Gastroesophageal sphincter (tissue), 4 donors: ENCODE measurements at regions not wholly inside any gene's neighbourhood (a gene's known extent, or its start where the extent isn't known, plus 50 kb on each side); places are given as distances from the start of the nearest gene placed in this dataset.

Experiments used
- ATAC-seq: fragments of 150-250 bp; one replicate; pipeline ENCODE4 v1.9.1; 2016; ENCODE audit warnings: mild to moderate bottlenecking, moderate library complexity
- H3K27ac ChIP-seq, 4 donors: fragments of 200-600 bp; sonication (generic) in 3 of 4; 1 replicate in 3 of 4; 2 replicates in 1 of 4; pipeline ENCODE4 v1.5.1; 2016 to 2019
- H3K27me3 ChIP-seq: fragments of 200-600 bp; sonication (generic); one replicate; pipeline ENCODE4 v1.5.1; 2019
- H3K36me3 ChIP-seq, 2 donors: fragments of 200-600 bp; sonication (generic); one replicate each; pipeline ENCODE4 v1.5.1; 2019; ENCODE audit warnings: control low read depth in 1 of 2
- H3K4me1 ChIP-seq, 3 donors: fragments of 200-600 bp; sonication (generic); 1 replicate in 2 of 3; 2 replicates in 1 of 3; pipeline ENCODE4 v1.5.1; 2016 to 2019; ENCODE audit warnings: control low read depth in 2 of 3
- H3K4me3 ChIP-seq, 2 donors: fragments of 200-600 bp; sonication (generic); one replicate each; pipeline ENCODE4 v1.5.1; 2019; ENCODE audit warnings: mild to moderate bottlenecking in 1 of 2, moderate library complexity in 1 of 2
- H3K9me3 ChIP-seq, 3 donors: fragments of 200-600 bp; sonication (generic); one replicate each; pipeline ENCODE4 v1.5.1; 2017 to 2019; ENCODE audit warnings: control low read depth in 2 of 3
- EP300 ChIP-seq: sonication (generic); formaldehyde crosslinking; IDR thresholded peaks from one replicate; pipeline ENCODE4 v1.6.1; 2017; ENCODE audit warnings: antibody characterized with exemption, mild to moderate bottlenecking
- POLR2A ChIP-seq, 2 donors: fragments of 450-650 bp; IDR thresholded peaks; one replicate each; pipeline ENCODE4 v1.6.1; 2017; ENCODE audit warnings: antibody characterized with exemption in 2 of 2, mild to moderate bottlenecking in 2 of 2, moderate library complexity in 1 of 2
- POLR2AphosphoS5 ChIP-seq: sonication (generic); formaldehyde crosslinking; IDR thresholded peaks from one replicate; pipeline ENCODE4 v1.6.1; 2017; ENCODE audit warnings: antibody characterized with exemption
- WGBS, 2 donors: methylation state at CpG; one replicate each; pipeline ENCODE4 v1.1.5; 2018; ENCODE audit warnings: low coverage in 1 of 2; 5-methylcytosine and 5-hydroxymethylcytosine counted together
- TF ChIP-seq, protein P1 (sequence below), 4 experiments: fragments of 200-600 bp in 2 of 4; fragments of 450-650 bp in 2 of 4; sonication (generic) in 1 of 4; IDR thresholded peaks; one replicate each; pipeline ENCODE4 v1.5.1; 2017 to 2019; ENCODE audit warnings: antibody characterized with exemption in 4 of 4, mild to moderate bottlenecking in 2 of 4, moderate library complexity in 2 of 4

DNA sequence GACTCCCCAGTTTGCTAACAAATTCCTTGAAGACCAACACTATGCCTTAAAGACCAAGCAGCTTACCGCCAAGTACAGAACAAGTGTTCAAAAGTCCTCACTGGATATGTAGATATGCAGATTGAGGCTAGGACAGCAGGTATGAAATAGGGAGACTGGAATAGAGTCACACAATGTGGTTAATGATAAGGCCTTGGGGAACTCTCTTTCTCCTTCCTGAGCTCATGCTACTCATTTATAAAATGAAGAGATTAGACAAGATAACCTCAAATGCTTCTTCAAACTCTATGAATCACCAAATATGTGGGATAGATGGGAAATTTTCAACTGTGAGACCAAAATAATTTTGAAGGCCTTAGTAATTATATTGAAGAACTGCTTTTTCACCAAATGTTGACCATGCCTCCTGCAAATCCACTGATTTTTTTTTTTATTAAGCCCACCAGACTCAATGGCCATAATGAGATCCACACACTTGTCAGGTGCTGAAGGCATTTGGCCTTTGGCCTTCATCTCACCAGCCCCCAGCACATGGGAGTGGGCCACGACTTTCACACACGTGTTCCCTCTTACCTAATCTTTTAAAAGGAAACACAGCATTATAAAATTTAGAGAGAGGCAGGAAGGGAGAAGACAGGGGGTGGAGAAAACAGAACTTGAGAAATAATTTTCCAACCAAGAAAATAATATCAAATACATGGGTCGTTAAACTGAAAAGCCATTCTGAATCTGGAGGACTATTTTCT is 181.5 kb downstream of the EN1 start:
- Histone ChIP-seq H3K27ac (no peak overlapping the region), H3K27me3 (no peaks in the 10 kb centered on the region), H3K9me3 (no peaks in the 10 kb centered on the region), H3K4me1 (peaks cover 0 to 13% (median 9%) of the 10 kb centered on the region in 3 donors), H3K4me3 (no peak overlapping the region), H3K36me3 (no peaks in the 10 kb centered on the region)
- WGBS, 2 donors = 77 to 100% methylated on average over 1 to 4 of the region's 4 CpGs
- TF ChIP-seq POLR2A (IDR thresholded peaks at IDR 0.05) (no peak), EP300 (no peak), POLR2AphosphoS5 (no peak)
- TF ChIP-seq, protein P1, sequence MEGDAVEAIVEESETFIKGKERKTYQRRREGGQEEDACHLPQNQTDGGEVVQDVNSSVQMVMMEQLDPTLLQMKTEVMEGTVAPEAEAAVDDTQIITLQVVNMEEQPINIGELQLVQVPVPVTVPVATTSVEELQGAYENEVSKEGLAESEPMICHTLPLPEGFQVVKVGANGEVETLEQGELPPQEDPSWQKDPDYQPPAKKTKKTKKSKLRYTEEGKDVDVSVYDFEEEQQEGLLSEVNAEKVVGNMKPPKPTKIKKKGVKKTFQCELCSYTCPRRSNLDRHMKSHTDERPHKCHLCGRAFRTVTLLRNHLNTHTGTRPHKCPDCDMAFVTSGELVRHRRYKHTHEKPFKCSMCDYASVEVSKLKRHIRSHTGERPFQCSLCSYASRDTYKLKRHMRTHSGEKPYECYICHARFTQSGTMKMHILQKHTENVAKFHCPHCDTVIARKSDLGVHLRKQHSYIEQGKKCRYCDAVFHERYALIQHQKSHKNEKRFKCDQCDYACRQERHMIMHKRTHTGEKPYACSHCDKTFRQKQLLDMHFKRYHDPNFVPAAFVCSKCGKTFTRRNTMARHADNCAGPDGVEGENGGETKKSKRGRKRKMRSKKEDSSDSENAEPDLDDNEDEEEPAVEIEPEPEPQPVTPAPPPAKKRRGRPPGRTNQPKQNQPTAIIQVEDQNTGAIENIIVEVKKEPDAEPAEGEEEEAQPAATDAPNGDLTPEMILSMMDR (IDR thresholded peaks at IDR 0.05) = no peak
- ATAC-seq = no peak

DNA sequence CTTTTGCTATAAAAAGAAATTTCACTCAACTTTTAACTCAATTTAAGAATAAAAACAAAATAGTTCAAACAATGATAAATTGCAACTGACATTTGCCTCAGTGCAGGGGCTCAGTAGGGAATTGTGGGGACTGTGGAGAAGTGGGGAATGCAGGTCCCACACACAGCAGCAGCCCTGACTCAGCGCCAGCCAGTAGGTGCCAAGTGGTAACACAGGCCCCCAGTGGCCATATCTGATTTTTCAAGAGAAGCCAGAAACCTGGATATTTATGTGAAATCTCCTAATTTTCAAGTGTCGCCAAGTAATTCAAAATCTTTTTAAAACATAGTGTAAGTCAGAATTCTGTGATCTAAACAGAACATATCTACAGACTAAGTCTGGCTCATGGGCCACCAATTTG is 186.3 kb downstream of the EN1 start:
- ATAC-seq = no peak
- 73 to 100% methylated on average over 2 of the region's 2 CpGs for WGBS, 2 donors

DNA sequence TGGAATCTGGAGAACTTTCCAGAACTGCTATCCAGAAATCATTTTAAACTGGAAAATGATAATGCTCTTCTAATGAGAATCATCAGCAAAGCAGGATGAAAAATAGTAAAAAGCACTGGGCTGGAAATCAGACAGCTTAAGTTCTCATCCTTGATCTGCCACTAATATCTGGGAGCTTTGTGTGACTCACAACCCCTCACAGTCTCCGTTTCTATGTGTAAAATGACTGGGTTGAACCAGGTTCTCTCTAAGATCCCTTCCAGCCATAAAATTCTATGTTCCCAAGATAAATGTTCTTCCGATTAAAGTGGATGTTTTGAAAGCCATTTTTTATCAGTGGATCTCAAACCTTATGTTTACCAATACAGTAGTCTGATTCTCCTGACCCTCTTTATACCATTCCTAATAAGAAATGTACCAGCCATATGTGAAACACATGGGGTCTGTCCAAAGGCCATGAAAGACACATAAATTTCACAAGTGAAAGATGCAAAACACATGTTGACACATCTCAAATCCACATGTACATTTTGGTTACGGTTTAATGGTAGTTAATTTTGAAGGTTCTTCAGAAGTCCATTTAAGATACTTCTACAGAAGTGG is 188.8 kb downstream of the EN1 start:
- WGBS, 2 donors = 67 to 84% methylated on average over 3 of the region's 3 CpGs
- Histone ChIP-seq H3K4me1 (no peaks in the 10 kb centered on the region), H3K4me3 (no peak overlapping the region), H3K36me3 (no peaks in the 10 kb centered on the region), H3K9me3 (peaks cover 0 to 8% (median 0%) of the 10 kb centered on the region in 3 donors), H3K27ac (no peak overlapping the region), H3K27me3 (no peaks in the 10 kb centered on the region)
- no peak for ATAC-seq
- TF ChIP-seq EP300 (no peak), POLR2AphosphoS5 (no peak), POLR2A (IDR thresholded peaks at IDR 0.05) (no peak)
- TF ChIP-seq, protein P1 (IDR thresholded peaks at IDR 0.05) = no peak

More for the DNA sequence above, 186.3 kb downstream of the EN1 start:
- Histone ChIP-seq H3K36me3 (no peaks in the 10 kb centered on the region), H3K4me3 (no peak overlapping the region), H3K27ac (no peak overlapping the region), H3K9me3 (peaks cover 0 to 6% (median 0%) of the 10 kb centered on the region in 3 donors), H3K4me1 (no peaks in the 10 kb centered on the region), H3K27me3 (no peaks in the 10 kb centered on the region)
- TF ChIP-seq POLR2A (IDR thresholded peaks at IDR 0.05) (no peak), POLR2AphosphoS5 (no peak), EP300 (no peak)
- TF ChIP-seq, protein P1 (IDR thresholded peaks at IDR 0.05) = no peak

DNA sequence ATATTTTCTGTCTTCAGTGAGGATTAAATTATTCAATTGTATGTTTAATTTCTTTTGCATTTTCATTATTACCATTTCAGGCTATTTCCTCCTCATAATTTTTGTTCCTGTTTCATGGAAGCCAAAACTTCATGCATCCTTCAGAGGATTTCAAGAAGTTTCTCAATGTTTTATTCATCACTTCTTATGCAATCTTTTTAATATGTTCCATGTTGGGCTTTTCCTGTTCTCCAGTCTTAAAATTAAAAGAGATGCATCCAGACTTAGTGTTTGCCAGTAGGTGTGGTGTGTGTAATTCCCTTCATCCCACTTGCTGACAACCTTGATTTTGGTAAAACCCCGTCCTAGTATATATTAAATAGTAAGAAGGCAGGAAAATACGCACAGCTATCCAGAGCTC is 190.0 kb downstream of the EN1 start:
- Histone ChIP-seq H3K4me1 (no peaks in the 10 kb centered on the region), H3K9me3 (peaks cover 0 to 8% (median 0%) of the 10 kb centered on the region in 3 donors), H3K27me3 (no peaks in the 10 kb centered on the region), H3K36me3 (no peaks in the 10 kb centered on the region), H3K27ac (no peak overlapping the region), H3K4me3 (no peak overlapping the region)
- WGBS, 2 donors = 74 to 92% methylated on average over 2 of the region's 2 CpGs
- no peak for TF ChIP-seq EP300
- TF ChIP-seq, protein P1 (IDR thresholded peaks at IDR 0.05) = no peak
- ATAC-seq = peak; percentile 46

DNA sequence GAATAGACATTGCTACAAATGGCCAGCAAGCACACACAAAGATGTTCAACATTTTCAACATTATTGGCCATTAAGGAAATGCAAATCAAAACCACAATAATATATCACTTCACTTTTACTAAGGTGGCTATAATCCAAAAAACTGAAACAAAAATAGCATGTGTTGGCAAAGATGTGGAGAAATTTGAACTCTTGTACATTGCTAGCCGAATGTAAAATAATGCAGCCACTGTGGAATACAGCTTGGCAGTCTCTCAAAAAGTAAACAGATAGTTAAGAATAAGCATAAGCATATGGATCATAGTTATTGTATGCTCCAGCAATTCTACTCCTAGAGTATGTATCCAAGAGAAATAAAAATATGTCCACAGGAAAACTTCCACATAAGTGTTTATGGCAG is 192.5 kb downstream of the EN1 start:
- no peak for ATAC-seq
- WGBS, 2 donors = 32 to 44% methylated on average over 1 of the region's 1 CpG

More for the DNA sequence above, 192.5 kb downstream of the EN1 start:
- H3K4me3 ChIP-seq = no peak overlapping the region
- H3K9me3 ChIP-seq = peaks cover 0 to 21% (median 0%) of the 10 kb centered on the region in 3 donors
- no peaks in the 10 kb centered on the region for H3K36me3 ChIP-seq
- H3K4me1 ChIP-seq = no peaks in the 10 kb centered on the region
- no peak overlapping the region for H3K27ac ChIP-seq
- H3K27me3 ChIP-seq = no peaks in the 10 kb centered on the region
- TF ChIP-seq POLR2AphosphoS5 (no peak), POLR2A (IDR thresholded peaks at IDR 0.05) (no peak)
